GM21576 (cell line): ENCODE measurements at regions not wholly inside any gene's neighbourhood (a gene's known extent, or its start where the extent isn't known, plus 50 kb on each side); places are given as distances from the start of the nearest gene placed in this dataset.
"Not testable (repeated sequence)": the region's sequence is repeated elsewhere in the genome, so short reads cannot be mapped to it uniquely, and the experiment has no call there.

Experiments
- ATAC-seq: cut with Tn5 transposase; IDR thresholded peaks from one replicate; pipeline ENCODE4 v1.9.1; 2021; ENCODE audit warnings: mild to moderate bottlenecking, moderate library complexity; ENCODE audit not compliant: unreplicated experiment

DNA sequence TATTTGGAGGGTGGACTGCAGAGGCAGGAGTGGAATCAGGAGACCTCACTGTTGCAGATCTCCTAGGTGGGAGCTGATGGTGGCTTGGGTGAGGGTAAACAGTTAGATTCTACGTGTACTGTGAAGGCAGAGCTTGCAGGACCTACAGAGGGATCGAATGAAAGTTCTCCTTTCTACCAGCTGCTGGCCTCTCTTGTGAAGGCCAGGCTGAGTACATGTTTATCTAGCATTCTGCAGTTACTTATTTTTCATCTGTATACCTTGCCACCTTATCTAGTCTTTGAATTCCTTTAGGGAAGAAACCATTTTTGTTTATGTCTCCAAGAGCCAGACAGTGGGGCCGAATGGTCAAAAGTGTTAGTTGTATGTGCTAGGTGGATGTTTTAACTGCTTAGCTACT lies 57.6 kb downstream of the PTTG1 start:
- no peak for ATAC-seq

GRCh38 chr5:160479926-160480325 lies 58.3 kb downstream of the PTTG1 start:
- ATAC-seq, result no peak

- no peak for ATAC-seq
Observed at GRCh38 chr5:160480652-160481051, 59.0 kb downstream of the PTTG1 start.

GRCh38 chr5:160484678-160485077 lies 63.0 kb downstream of the PTTG1 start:
- ATAC-seq, result no peak

DNA sequence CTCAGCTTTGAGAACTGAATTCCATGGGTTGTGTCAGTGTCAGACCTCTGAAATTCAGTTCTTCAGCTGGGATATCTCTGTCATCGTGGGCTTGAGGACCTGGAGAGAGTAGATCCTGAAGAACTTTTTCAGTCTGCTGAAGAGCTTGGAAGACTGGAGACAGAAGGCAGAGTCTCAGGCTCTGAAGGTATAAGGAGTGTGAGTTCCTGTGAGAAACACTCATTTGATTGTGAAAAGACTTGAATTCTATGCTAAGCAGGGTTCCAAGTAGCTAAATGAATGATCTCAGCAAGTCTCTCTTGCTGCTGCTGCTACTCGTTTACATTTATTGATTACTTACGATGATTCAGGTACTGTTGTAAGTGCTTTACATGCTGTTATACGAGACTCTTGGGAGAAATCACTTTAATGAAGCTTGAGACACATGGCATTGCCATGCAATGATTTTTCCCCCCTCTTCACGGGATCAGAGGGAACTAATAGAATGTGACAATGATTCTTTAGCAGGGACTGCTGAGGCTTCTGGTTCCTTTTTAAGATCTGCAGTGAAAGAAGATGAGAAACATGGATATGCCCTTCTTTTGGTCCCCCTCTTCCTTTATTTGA lies 63.8 kb downstream of the PTTG1 start:
- ATAC-seq, result no peak

- peak; percentile 31 for ATAC-seq
Observed at GRCh38 chr5:160486573-160486972, 64.9 kb downstream of the PTTG1 start.

DNA sequence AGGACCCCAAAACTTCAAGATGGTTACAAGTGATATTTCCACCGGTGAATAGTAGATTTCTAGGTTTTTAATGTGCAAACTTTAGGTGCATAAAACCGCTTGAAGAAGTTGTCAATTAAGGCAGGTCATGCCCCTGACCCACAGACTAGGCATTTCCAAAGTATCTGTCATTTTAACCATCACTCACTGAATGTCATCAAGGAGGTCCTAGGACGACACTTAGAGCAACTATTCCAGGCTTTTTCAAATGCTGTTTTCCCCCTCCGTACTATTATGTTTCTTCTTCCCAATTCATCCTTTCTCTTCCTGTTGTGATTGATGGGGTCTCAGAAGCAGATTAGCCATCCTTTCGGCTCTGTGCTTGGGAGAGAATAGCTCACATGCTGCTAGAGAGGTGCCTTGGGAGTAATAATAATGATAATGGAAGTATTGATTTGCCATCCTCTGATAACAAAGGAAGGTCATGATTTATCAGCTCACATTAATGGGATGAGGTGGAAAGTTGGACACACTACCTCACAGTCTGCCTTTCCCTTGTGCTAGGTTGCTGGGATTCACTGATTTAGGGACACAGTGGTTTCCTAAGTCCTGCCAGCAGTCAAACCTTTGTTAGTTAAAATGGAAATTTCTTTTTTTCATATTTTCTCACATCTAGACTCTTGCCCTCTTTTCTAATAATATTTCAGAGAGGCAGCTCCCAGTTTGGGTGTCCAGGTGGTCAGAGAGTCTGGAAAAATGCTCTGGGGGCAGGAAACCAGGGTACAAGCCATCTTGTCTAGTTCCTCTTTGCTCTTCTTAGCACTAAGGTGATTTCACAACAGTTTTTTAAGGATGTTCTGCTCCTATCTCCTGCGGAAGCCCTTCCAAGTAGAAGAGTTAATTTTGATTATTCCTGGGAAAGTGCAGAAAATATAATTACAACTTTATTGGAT lies 67.0 kb downstream of the PTTG1 start:
- ATAC-seq, result no peak

DNA sequence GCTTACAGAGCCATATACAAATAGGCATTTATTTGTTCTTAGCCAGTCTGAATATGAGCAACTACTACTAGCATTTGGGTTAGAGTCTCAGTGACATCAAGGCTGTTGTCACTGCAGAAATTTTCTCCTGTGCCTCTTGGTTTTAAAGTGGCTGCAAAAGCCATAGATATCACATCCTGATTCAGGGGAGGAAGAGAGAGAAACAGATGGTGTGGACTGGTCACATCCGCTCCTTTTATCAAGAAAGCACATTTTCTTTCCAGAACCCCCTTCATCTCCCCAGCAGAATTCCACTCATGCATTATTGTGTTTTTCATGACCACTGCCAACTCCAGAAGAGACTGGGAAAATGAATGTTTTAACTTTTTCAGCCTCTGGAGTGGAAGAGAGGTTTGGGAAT lies 69.8 kb downstream of the PTTG1 start:
- no peak for ATAC-seq

DNA sequence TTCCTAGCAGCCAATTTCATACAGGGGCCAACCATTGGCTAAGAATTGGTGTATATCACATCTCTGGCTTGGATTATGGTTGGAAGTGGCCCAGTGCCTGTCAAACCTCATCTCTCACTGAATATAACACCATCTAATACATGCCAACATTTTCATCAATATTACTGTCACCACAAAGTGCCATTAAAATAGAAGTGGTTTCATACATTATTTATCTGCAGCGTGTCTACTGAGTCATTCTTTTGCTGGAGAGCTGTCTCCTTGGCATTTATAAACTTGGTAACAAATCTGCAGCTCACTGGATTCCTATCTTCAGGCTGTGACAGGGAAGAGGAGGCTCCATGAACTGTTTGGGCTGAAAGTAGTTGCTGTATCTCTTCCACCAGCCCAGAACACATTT lies 70.9 kb downstream of the PTTG1 start:
- no peak for ATAC-seq

DNA sequence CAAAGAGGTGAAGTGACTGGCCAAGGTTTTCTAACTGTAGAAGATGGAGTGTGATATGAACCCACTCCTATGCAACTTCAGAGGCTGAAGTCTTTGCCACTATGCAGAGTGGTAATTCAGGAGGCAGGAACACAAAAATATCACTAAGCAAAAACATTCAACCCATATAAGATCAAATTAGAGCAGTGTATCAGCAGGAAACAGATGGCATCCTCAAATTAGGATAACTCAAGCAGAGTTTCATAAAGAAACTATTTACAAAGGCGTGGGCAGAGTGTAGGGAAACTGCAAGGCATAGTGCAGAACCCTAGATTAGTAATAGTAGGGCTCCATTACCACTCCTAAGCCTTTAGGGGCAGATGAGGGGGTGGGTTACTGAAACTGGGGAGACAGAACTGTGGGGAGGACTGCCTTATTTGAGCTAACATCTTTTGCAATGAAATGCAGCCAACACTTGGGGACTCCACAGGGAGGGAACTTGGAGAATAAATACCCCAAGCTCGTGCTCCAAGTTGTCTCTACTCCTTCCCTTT lies 72.2 kb downstream of the PTTG1 start:
- ATAC-seq, result no peak

DNA sequence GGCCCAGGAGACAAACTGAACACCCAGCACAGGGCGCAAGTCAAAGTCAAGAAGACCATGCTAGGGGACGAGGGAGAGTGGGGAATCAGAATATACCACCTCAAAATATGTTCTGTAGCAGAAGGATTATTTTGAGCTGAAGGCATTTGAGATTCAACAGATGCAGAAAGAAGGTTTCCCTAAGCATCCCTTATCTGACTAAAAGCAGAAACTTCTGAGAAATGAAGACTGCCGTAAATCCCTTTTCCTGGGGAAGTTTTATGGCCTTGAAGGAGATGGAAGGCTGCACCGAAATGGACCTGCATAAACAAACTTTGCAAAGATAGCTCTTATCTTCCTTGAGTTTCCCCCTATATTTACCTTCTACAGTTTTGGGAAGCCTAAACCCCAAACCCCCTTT lies 72.8 kb downstream of the PTTG1 start:
- no peak for ATAC-seq

- ATAC-seq, result peak; percentile 22
Observed at GRCh38 chr5:160496334-160496733, 74.7 kb downstream of the PTTG1 start.

DNA sequence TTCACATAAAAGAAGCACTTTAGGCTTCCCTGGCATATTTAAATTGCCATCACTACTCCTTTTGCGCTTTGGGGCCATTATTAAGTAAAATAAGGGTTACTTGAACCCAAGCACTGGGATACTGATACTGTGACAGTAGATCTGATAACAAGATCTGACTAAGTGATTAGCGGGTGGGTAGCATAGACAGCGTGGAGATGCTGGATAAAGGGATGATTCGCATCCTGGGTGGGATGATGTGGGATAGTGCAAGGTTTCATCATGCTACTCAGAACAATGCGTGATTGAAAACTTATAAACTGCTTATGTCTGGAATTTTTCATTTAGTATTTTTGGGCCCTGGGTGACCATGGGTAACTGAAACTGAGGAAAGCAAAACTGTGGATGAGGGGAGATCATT lies 75.1 kb downstream of the PTTG1 start:
- ATAC-seq, result no peak

GRCh38 chr5:160497878-160498277 lies 76.2 kb downstream of the PTTG1 start:
- no peak for ATAC-seq

DNA sequence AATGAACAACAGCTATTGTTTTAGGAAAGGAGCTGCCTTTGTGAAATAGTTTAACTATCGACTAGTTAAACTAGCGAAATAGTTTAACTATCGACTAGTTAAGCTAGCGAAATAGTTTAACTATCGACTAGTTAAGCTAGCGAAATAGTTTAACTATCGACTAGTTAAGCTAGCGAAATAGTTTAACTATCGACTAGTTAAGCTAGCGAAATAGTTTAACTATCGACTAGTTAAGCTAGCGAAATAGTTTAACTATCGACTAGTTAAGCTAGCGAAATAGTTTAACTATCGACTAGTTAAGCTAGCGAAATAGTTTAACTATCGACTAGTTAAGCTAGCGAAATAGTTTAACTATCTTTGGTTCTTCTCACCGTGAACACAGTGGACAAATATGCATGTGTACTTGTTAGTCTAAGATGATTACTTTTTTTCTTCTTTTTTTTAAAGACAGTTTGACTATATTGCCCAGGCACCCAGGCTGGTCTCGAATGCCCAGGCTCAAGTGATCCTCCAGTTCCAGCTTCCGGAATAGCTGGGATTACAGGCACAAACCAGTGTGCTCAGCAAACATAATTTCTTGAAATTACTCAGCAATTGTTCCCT lies 76.9 kb downstream of the PTTG1 start:
- not testable (repeated sequence) for ATAC-seq

GRCh38 chr5:160500786-160501779 lies 79.4 kb downstream of the PTTG1 start:
- ATAC-seq, result no peak

- no peak for ATAC-seq
Observed at GRCh38 chr5:160504906-160505305, 83.3 kb downstream of the PTTG1 start.

DNA sequence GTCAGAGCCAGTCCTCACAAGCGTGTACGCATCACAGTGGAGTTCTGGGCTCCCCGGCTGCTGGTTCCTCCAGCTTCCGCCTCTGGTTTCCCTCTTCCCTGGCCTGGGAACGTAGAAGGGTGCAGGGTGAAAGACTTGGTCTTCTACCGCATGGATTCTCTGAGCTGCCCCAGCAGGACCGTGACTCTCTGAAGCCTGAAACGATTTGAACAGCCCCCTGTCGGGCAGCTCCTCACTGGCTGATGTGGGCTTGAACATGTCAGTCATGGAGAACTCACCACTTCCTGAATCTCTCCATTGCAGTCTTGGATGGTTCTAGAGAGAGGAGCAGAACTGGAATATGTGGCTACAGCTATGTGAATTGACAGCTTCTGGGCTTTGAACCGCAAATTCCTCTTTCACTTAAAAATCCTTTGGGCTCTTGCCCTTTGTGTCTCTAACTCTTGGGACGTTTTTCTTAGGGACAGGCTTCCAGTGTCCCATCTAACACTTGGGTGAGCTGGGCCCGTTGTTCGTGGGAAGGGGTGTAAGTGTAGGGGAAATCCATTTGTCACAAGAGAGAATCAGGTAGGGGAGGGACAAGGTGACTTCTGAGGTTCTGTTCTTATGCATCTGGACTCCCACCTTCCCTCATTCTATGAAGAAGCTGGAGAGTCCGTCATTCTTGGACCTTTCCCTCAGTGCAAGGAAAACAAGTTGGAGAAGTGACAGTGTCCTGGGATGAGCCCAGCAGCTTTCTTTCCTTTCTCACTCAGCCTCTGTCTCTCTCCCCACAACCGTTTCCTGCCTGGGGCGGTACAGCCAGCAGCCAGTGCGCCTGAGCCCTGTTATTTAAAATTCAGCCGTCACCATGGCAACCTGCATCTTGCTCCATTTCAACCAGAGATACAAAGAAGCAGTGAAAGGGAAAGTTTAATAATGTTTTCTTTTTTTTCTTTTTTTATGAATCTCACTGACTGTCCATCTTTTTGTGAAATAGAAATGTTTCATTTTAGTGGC lies 84.7 kb downstream of the PTTG1 start:
- peak; percentile 80 for ATAC-seq

- no peak for ATAC-seq
Observed at GRCh38 chr5:160507221-160507721, 85.6 kb downstream of the PTTG1 start.
